ENCODE measurements at regions not wholly inside any gene's neighbourhood (a gene's known extent, or its start where the extent isn't known, plus 50 kb on each side); places are given as distances from the start of the nearest gene placed in this dataset.
"Not testable (repeated sequence)": the region's sequence is repeated elsewhere in the genome, so short reads cannot be mapped to it uniquely, and the experiment has no call there.

GRCh38 chr4:33467291-33467690 is 2747.1 kb downstream of the PCDH7 start:
- DNase-seq (ENCODE audit: low read depth) = no peak

GRCh38 chr4:33470805-33471204 is 2750.6 kb downstream of the PCDH7 start:
- DNase-seq (ENCODE audit: low read depth) = no peak

- DNase-seq (ENCODE audit: low read depth) = no peak
These were observed 2757.5 kb downstream of the PCDH7 start for GRCh38 chr4:33477715-33478114.

GRCh38 chr4:33482773-33483172 is 2761.5 kb downstream of the ARAP2 start:
- DNase-seq (ENCODE audit: low read depth) = no peak

- no peak for DNase-seq (ENCODE audit: low read depth)
These were observed 2759.2 kb downstream of the ARAP2 start for GRCh38 chr4:33485111-33485510.

- no peak for DNase-seq (ENCODE audit: low read depth)
These were observed 2751.1 kb downstream of the ARAP2 start for GRCh38 chr4:33493231-33493630.

GRCh38 chr4:33494150-33494549 is 2750.2 kb downstream of the ARAP2 start:
- DNase-seq (ENCODE audit: low read depth) = no peak

- DNase-seq (ENCODE audit: low read depth) = not testable (repeated sequence)
These were observed 2742.7 kb downstream of the ARAP2 start for GRCh38 chr4:33501587-33501986.

GRCh38 chr4:33512397-33512796 is 2731.9 kb downstream of the ARAP2 start:
- DNase-seq (ENCODE audit: low read depth) = no peak

- no peak for DNase-seq (ENCODE audit: low read depth)
These were observed 2725.5 kb downstream of the ARAP2 start for GRCh38 chr4:33518856-33519255.

GRCh38 chr4:33532821-33533220 is 2711.5 kb downstream of the ARAP2 start:
- no peak for DNase-seq (ENCODE audit: low read depth)

- no peak for DNase-seq (ENCODE audit: low read depth)
These were observed 2707.4 kb downstream of the ARAP2 start for GRCh38 chr4:33536898-33537297.

- no peak for DNase-seq (ENCODE audit: low read depth)
These were observed 2706.8 kb downstream of the ARAP2 start for GRCh38 chr4:33537527-33537926.

GRCh38 chr4:33543941-33544450 is 2700.3 kb downstream of the ARAP2 start:
- DNase-seq (ENCODE audit: low read depth) = no peak

GRCh38 chr4:33551244-33551643 is 2693.1 kb downstream of the ARAP2 start:
- no peak for DNase-seq (ENCODE audit: low read depth)

GRCh38 chr4:33561259-33561658 is 2683.1 kb downstream of the ARAP2 start:
- no peak for DNase-seq (ENCODE audit: low read depth)

GRCh38 chr4:33566649-33567048 is 2677.7 kb downstream of the ARAP2 start:
- DNase-seq (ENCODE audit: low read depth) = no peak

- DNase-seq (ENCODE audit: low read depth) = no peak
These were observed 2666.5 kb downstream of the ARAP2 start for GRCh38 chr4:33577791-33578190.

- no peak for DNase-seq (ENCODE audit: low read depth)
These were observed 2664.4 kb downstream of the ARAP2 start for GRCh38 chr4:33579951-33580350.

- no peak for DNase-seq (ENCODE audit: low read depth)
These were observed 2651.6 kb downstream of the ARAP2 start for GRCh38 chr4:33592701-33593100.

- no peak for DNase-seq (ENCODE audit: low read depth)
These were observed 2637.4 kb downstream of the ARAP2 start for GRCh38 chr4:33606951-33607350.

- DNase-seq (ENCODE audit: low read depth) = no peak
These were observed 2628.2 kb downstream of the ARAP2 start for GRCh38 chr4:33616121-33616520.

GRCh38 chr4:33625748-33626147 is 2618.6 kb downstream of the ARAP2 start:
- no peak for DNase-seq (ENCODE audit: low read depth)

GRCh38 chr4:33626221-33626620 is 2618.1 kb downstream of the ARAP2 start:
- no peak for DNase-seq (ENCODE audit: low read depth)

GRCh38 chr4:33628296-33628695 is 2616.0 kb downstream of the ARAP2 start:
- DNase-seq (ENCODE audit: low read depth) = no peak

All from EH (cell line).